ENCODE measurements at regions not wholly inside any gene's neighbourhood (a gene's known extent, or its start where the extent isn't known, plus 50 kb on each side); places are given as distances from the start of the nearest gene placed in this dataset.

DNA sequence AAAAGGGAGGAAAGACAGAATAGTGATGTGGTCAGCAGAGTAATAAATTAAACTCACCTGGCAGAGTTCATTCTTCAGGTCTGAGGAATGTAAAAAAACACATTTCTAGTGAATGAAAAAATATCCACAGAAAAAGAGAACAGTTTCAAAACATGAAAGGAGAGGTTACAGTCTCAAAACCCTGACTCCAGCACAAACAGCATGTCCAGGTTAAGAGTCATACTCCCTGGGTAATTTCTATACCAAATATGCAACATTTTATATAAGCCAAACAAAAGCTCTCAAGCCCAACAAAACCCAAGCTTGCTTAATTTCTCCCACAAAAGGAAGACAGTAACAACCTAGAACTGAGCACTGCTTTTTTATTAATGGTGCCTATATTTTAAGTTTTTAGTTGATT, 173.0 kb downstream of the NTMT2 start:
- DNase-seq = no peak

DNA sequence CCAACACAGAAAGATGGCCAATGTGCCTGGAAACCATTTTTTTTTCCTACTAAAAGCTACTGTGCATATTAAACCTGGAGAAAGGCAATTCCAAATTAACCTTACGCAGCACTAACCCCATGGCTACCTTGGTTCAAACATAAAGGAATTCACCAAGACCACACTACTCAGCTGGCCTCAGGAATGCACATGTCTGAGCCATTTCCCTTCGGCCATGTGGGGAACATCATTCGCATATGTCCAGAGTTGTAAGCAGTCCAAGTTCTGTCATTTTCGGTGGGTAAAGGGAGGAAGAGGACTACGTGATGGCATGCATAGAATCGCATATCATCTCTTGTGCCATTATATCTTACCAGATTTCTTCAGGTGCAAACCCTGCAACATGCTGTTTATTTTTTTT, 175.4 kb downstream of the NTMT2 start:
- no peak for DNase-seq

DNA sequence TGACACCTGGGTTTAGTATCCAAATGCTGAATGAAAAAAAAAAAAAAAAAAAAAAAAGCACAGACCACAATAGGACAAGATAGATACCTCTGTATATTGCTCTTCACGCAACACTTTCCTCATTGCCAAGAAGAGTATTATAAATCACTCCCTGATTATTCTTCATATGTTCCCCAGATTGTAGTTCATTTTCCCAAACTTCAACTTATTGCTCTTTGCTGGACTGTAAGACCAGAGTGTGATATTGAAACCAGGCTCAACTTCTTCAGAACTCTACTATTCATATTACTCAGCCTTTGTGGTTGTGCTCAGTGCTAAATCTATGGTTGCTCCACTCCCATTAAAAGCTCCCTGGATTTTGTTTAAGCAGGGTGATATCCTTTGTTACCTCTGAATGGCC, 180.4 kb downstream of the NTMT2 start:
- no peak for DNase-seq

DNA sequence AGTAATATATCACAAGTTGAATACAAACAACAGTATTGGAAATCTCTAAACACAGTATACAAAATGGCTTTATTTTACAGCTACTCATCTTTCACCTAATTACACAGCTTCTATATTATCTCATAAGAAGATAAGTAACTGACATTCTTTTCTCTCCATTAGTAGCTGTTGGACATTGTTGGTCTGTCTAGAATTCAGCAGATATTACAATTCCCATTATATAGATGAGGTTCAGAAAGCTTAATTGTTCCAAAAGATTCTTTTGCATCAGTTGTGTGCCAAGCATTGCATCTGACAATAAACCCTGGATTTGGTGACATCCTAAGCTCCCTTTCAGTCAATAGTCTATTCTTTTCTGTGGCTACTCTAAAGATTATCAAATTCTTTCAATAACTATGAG, 187.0 kb downstream of the NTMT2 start:
- no peak for DNase-seq

DNA sequence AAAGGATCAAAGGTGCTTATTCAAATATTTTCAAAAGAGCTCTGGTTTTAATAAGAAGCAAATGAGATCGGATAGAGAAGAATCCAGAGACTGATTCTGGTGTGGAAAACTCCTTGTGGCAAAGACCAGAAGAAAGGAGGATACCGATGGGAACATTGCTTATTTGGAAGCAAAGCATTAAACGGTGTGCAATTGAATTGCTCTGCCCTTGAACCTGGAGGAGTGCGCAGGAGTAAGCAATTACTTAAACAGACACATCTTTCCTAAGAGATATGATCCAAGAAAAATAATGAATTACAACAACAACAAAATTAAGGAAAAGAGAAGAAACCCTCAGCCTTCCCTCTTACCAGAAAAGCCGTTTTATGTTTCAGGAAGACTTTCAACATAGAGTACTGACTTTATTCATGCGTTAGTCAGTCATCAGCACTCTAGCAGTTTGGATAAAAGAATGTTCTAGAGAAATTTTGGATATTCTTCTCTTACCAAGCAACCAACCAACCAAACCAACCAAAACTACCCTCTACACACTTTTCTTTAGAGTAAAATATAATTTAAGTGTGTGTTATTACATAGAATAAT, 191.7 kb downstream of the NTMT2 start:
- DNase-seq = no peak

DNA sequence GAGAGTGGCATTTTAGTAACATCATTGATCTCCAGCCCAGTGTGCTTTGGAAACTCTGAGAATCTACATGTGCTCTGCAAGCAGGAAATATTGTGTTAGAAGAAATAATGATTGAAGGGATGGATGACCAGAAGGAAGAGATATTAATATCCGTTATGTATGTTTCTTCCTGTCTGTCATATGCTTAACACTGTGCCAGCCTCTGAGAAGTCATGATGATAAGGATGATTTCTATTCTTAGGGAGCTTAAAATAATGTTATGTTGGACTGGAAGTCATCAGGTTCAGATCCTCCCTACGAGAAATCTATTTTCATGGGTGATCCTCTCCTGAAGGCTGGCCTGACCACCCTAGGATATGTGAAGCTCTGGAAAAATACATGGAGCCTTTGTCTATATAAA, 192.4 kb upstream of the GORAB start:
- DNase-seq = no peak

DNA sequence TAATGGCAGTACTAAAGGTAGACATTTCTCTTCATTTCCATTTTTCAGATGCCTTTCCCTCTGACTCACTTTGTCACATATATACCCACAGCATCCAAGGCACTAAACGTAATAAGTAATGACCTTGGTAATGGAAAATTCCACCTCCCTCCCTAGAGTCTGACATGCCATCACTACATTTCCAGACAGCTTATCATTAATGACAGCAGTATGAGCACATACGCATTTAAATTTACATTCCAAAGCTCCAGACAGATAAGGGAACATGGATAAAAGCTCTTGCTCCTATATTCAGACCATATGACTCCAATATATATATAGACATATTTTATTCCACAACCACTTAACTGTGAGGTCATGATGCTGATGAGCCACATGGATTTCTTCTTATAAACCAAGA, 191.7 kb upstream of the GORAB start:
- DNase-seq = no peak

DNA sequence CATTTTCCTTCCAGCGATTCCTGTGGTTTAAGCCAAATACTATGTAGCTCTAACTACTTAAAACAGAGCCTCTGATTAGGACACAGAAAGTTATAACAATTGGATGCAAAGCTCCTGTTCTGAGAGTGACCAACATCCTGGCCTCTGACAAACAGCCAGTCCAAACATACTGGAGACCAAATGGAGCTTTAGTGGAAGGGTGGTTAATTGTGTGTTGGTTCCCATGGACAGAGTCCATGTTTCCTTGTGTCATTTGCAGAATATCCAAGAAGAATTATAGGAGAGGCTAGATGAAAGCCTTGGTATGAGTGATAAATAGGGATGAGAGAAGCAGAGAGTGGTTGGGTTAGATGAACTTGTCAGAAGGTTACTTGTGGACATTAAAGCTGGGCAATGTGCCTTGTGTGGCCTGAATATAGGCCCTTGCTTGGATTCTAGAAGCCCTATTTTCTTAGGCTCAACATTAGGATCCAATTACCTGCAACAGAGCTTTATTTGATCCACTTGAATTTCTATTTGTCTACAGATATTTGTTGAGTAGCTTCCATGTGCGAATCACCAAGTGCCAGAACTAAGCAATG, 180.5 kb upstream of the GORAB start:
- no peak for DNase-seq

DNA sequence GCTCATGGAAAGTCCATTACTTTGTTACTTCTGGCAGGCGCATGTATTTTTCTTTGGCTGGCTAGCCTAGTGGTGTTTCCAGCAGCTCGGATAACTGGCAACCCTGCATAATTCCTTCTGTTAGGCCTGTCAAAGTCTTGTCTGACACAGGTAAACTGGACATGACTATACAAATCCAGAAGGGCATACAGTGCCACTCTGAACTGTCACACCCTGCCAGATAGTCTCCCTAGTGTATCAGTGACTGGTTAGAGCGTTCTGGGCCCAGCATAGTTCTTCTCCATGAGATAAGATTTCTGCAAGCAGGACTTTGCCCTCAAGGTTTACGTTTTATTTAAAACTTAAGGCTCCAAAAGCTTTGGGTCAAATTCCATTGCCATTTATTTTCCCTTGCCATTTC, 177.7 kb upstream of the GORAB start:
- DNase-seq = no peak

DNA sequence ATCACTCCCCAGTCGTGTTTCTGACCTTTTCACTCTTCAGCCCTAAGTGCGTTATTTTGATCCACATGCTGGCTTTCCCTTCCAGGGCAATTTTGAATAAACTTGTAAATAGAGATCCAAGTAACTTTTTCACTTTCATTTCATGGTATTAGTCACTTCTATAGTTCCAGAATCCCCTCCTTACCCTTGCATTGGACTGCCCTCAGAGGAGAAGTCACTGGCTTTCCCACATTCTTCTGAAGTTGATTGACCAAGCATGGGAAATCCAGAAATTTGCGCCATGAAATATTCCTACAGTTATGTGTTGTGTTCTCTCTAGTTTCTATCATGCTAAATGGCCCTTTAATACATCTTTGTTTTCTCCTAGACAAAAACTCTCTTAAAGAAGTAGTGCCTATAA, 177.3 kb upstream of the GORAB start:
- DNase-seq = no peak

DNA sequence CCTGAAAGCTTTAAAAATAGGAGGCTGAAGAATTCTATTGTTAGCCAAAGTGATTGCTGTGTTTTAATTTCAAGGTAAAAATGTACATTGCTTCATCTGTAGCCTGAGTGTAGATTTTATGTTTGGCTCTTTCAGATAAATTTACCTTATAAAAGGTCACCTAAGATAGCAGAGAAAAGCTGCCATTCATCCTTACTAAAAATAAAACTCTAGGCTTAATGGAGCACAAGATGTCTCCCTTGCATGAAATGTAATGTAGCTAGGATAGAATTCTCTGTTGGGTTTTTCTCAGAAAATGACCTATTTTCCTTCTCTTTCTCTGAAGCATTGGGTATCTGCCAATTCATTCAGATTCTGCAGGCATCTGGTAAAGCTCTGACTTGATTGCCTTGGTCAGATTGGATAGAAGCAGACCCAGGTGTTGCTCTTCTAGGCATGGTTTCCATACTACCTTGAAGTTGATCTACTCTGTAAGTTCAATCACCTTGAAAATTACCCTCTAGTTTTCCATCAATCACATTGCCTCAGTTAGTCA, 176.6 kb upstream of the GORAB start:
- DNase-seq = no peak

DNA sequence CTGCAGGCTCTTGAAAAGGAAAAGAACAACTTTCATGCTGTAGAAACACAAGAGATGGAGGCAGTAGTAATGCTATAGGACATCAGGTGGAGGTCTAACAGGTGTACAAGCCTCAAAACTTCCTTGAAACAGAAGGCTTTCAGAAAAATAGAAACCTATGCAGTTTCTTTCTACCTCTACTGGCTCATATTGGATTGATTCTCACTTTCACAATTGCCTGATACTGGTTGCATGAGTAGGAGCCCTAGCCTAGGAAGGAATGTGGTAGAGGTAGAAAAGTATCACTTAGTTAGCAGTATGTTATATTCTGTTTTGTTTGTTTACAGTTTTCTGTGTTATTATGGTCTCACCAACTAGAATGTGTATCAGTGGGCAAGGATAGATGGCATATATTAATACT, 175.4 kb upstream of the GORAB start:
- DNase-seq = no peak

DNA sequence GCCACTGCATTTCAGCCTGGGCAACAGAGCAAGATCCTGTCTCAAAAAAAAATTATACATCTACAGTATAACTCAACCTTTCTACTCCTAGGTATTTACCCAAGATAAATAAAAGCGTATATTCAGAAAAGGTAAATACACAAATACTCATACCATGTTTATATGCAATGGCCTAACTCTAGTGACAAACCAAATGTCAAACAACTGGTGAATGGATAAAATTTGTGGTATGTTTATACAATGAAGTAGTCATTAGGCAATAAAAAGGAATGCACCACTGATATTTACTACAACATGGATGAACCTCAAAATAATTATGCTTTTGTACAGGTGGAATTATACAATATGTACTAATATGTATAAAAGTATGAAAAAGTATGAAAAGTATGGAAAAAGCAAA, 174.2 kb upstream of the GORAB start:
- no peak for DNase-seq

DNA sequence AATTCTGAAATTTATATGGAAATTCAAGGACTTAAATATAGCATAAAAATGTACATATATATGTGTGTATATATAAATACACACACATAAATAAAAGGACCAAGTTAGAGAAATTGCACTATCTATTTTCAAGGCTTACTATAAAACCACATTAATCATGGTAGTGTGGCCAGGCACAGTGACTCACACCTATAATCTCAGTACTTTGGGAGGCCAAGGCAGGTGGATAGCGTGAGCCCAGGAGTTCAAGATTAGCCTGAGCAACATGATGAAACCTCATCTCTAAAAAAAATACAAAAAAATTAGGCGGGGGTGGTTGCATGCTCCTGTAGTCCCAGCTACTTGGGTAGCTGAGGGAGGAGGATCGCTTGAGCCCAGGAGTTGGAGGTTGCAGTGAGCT, 171.4 kb upstream of the GORAB start:
- DNase-seq = no peak

DNA sequence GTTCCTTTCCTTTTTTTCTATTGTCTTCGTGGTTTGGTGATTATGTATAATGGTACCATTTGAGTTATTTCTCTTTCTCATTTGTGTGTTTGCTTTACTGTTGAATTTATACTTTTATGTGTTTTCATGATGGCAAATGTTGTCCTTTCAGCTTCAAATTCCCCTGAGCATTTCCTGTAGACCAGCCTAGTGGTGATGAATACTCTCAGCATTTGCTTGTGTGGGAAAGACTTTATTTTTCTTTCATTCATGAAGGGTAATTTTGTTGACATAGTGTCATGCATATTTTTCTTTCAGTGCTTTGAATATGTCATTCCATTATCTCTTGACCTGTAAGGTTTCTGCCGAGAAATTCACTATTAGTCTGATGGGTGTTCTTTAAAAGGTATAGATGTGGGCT, 166.6 kb upstream of the GORAB start:
- DNase-seq = no peak

DNA sequence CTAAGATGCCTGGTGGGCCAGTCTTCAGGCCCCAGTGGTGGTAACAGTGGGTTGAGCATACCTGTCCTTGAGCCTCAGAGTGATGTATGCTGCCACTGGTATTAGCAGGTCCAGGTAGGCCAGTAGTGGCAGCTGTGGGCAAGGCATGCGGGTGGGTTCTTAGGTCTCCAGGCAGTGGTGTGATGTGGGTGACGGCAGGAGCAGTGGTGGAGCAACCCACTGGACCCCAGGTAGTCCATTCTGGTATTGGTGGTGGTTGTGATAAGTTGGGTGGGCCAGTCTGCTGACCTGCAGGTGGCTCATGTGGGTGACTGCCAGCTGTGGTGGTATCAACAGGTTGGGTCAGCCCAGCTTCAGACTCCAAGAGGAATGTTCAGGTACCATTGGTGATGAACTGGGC, 165.0 kb upstream of the GORAB start:
- DNase-seq = no peak

DNA sequence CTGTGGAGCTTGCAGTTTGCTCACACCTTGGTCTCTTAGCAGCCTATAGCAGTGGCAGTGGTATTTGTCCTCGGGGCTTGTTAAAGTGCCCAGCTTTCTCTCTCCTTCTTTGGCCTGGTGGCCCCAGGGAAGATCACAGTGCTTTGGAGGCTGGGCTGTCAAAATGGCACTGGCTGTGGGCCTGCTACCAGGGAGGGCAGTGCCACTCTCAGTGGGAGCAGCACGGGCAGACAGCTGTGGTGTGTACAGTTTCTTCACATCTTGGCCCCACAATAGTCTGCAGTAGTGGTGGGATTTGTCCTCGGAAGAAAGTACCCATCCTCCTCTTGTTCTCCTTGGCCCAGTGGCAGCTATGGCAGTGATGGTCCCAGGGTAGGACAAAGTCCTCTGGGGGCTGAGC, 164.4 kb upstream of the GORAB start:
- DNase-seq = no peak

DNA sequence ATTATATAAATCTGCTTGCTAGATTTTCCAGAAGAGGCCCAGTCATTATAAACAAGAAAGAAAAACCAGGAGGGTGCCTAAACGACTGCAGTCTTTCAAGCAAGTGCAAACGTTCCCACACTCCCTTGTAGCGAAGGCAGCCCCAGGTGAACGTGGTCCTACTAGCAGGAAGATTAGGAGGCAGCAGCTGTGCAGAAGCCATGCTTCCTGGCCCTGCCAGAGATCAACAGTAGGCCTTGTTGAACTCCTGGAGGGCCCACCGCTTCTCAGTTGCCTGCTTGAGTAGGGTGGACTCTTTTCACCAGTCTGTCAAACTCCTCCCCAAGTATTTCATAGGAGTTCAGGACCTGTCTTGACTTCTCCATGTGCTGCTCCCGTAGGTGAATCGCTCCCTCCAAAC, 163.0 kb upstream of the GORAB start:
- no peak for DNase-seq

DNA sequence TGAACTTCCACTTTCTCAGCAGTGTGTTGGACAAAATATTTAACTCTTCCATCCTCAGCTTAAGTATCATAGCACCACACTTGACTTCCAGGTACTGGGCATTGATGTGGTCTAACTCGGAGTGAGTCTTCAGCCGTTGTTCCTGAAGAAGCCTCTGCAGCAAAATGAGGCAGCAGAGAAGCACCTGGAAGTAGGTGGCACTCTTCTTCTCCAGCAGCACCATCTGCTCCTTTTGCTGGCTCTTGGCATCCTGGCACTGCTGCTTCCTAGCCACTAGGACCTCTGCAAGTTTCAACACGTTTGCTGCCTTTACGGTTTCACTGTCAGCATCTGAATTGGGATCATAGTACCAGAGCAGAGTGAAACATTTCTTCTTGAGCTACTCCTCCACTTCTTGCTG, 162.5 kb upstream of the GORAB start:
- no peak for DNase-seq

DNA sequence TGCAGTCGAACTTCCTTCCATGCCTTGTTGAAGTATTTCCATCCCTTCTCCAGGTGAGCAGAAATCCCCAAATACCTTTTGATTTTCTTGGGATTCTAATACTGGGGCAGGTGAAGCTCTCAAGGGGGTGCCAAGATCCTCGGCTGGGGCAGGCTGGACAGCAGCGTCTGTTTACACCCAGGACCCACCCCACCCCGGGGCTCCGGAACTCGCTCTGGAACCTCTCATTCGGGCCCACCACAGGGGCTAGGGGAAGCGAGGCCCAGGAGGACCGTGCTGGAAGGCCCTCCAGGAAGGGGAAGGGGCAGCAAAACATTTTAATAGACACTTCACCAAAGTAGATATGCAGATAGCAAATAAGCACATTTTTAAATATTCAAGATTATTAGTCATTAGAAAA, 161.9 kb upstream of the GORAB start:
- no peak for DNase-seq

DNA sequence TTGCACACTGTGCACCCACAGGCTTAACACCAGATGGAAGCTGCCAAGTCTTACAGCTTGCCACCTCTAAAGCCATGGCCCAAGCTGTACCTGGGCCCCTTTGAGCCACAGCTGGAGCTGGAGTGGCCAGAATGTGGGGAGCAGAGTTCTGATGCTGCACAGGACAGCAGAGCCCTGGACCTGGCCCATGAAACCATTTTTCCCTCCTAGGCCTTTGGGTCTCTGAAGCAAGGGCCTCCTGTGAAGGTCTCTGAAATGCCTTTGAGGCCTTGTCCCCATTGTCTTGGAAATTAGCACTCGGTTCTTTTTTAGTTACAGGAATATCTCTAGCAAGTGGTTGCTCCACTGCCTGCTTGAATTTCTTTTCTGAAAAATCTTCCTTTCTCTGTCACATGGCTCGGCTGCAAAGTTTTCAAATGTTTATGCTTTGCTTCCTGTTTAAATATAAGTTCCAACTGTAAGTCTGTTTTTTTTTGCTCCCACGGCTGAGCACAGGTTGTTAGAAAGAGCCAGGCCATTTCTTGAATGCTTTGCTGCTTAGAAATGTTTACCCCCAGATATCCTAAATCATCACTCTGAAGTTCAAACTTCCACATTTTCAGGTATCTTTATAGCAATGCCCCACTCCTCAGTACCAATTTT, 156.8 kb upstream of the GORAB start:
- no peak for DNase-seq

DNA sequence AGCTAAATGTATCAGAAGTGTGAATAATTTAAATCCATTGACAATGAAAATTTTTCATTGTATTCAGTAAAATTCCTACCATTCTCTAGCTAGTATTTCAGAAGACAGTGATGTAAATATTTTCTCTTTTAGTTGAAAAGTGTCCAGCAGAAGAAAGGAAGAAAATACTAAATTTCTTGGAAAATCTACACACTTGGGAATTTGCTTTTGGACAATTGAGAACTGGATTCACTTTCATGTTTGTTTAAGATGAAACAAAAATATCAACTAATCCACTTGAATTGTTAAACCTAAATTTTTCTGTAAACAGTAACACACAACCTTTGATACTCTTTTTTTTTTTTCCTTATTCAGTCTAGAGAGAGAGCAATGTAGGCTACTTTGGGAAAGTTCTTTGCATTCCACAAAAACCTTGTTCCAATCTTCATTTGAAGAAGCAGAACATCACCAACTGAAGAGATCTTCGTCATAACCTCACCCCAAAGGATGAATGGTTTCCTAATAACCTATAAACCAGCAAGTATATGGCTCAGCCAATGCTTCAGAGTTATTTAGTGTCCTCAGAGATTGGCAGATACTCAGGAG, 155.1 kb upstream of the GORAB start:
- no peak for DNase-seq

DNA sequence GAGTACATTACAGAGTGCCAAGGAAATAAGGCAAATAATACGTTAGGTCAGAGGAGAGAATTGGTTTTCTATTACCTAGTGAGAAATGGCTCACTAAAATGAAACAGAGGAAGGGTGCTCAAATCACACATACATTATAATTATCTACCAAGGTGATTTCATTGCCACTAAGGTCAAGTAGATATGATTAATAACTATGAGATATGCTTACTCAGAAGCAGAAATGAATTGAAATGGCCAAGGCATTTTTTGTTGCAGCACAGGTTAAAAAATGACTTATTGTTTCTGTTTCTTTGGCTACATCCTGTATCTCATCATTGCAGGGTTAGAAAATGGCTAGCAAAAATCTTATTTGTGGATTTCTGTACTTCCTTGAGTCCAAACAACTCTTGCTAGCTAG, 154.5 kb upstream of the GORAB start:
- DNase-seq = no peak

DNA sequence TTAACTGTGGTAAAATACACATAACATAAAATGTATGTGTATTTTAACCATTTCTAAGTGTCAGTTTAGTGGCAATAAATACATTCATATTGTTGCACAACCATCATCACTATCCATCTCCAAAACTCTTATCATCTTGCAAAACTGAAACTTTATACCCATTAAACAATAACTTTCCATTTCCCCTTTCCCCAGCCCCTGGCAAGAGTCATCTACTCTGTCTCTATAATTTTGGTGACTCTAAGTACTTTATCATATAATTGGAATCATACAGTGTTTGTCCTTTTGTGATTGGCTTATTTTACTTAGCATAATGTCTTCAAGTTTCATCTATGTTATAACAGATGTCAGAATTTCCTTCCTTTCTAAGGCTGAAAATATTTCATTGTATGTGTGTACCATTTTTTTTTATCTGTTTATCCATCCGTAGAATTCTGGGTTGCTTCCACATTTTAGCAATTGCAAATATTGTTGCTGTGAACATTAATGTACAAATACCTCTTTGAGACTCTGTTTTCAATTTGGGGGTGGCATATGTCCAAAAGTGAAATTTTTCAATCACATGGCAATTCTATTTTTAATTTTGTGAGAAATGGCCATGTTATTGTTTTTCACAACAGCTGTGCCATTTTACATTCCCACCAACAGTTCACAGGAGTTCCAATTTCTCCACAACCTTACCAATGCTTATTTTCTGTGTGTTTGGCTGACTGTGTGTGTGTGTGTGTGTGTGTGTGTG, 153.9 kb upstream of the GORAB start:
- no peak for DNase-seq
